ENCODE measurements at regions not wholly inside any gene's neighbourhood (a gene's known extent, or its start where the extent isn't known, plus 50 kb on each side); places are given as distances from the start of the nearest gene placed in this dataset.

GRCh38 chr10:78658645-78659597, 409.8 kb upstream of the ZMIZ1 start:
- TF ChIP-seq CTCF (IDR thresholded peaks at IDR 0.05): no peak
- no peak for TF ChIP-seq EP300 (IDR thresholded peaks at IDR 0.05)

Measured in suprapubic skin (tissue), 3 donors.